ENCODE measurements at regions not wholly inside any gene's neighbourhood (a gene's known extent, or its start where the extent isn't known, plus 50 kb on each side); places are given as distances from the start of the nearest gene placed in this dataset.
"Not testable (repeated sequence)": the region's sequence is repeated elsewhere in the genome, so short reads cannot be mapped to it uniquely, and the experiment has no call there.

DNA sequence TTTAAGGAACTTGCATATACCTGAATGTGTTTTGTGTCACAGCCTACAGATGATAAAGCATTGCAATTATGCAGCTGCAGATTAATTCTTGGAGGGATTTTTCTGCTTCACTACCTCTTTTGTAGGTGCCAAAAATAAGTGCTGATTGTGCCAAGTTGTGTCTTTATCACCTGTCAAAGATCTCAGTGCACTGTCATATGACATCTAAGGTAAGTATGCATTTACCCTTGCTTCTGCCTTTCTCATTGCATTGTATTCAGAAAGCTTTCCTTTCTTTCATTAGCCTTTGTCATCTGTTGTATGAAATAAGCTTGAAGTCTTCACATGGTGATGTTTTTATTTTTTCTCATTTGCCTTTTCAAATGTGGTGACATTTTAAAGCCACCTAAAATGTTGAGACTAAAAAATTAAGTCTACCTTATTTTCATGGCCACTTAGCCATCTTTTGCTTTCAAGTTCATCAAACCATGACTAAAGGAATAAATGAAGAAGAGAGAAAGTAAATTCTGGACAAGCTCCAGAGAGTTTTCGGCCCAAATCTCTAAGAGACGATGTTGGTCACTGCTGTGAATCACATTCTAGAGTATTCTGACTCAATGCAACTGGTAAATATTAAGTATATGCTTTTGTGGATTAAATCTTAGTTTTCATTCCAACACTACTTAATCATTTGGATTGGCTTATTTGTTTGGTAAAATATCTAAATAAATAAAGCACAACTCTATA lies 381.8 kb upstream of the EPHA3 start:
- Histone ChIP-seq H3K9ac (ENCODE audit: low read depth in 2 of 2, low read length in 2 of 2) (no peak overlapping the region), H3K27ac (no peak overlapping the region), H3K4me3 (no peak overlapping the region), H3K27me3 (no peaks in the 10 kb centered on the region), H3K4me1 (no peaks in the 10 kb centered on the region), H3K36me3 (no peaks in the 10 kb centered on the region), H3K9me3 (no peaks in the 10 kb centered on the region)
- intact Hi-C loops (cut with DNase I), result no loop called here
- DNase-seq, result no peak
- TF ChIP-seq, protein P1, sequence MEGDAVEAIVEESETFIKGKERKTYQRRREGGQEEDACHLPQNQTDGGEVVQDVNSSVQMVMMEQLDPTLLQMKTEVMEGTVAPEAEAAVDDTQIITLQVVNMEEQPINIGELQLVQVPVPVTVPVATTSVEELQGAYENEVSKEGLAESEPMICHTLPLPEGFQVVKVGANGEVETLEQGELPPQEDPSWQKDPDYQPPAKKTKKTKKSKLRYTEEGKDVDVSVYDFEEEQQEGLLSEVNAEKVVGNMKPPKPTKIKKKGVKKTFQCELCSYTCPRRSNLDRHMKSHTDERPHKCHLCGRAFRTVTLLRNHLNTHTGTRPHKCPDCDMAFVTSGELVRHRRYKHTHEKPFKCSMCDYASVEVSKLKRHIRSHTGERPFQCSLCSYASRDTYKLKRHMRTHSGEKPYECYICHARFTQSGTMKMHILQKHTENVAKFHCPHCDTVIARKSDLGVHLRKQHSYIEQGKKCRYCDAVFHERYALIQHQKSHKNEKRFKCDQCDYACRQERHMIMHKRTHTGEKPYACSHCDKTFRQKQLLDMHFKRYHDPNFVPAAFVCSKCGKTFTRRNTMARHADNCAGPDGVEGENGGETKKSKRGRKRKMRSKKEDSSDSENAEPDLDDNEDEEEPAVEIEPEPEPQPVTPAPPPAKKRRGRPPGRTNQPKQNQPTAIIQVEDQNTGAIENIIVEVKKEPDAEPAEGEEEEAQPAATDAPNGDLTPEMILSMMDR (IDR thresholded peaks at IDR 0.05), result no peak

DNA sequence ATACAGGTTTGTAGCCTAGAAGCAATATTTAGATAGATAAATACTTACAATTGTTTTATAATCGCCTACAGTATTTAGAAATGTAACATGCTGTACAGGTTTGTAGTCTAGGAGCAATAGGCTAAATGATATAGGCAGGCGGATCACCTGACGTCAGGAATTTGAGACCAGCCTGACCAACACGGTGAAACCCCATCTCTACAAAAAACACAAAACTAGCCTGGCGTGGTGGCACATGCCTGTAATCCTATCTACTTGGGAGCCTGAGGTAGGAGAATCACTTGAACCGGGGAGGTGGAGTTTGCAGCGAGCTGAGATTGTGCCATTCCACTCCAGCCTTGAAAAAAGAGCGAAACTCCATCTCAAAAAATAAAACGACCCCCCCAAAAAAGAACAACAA lies 375.2 kb upstream of the EPHA3 start:
- no peaks in the 10 kb centered on the region for H3K9me3 ChIP-seq
- no peak overlapping the region for H3K9ac ChIP-seq (ENCODE audit: low read depth in 2 of 2, low read length in 2 of 2)
- no peak overlapping the region for H3K27ac ChIP-seq
- TF ChIP-seq, protein P1 (IDR thresholded peaks at IDR 0.05), result no peak
- intact Hi-C loops (cut with DNase I), result no loop called here
- H3K4me3 ChIP-seq, result no peak overlapping the region
- H3K4me1 ChIP-seq, result no peaks in the 10 kb centered on the region
- no peak for DNase-seq
- no peaks in the 10 kb centered on the region for H3K36me3 ChIP-seq
- H3K27me3 ChIP-seq, result no peaks in the 10 kb centered on the region

DNA sequence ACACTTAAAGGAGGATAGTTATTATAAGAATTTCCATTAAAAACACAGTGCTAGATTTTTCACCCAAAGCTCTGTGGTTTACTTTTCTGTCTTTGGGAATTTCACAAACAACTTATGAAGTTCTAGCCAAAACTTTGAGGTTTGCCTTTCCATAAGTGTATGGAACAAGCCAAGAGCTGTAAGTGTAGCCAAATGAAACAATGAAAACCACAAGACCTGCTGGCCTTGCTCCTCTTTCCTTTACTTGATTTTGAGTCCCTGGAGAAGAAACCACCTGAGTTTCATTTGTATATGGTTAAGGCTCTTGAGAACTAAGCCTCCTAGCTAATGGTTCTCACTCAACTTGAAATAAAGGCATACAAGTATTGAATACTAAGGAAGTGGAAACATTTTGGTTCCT lies 365.3 kb upstream of the EPHA3 start:
- H3K36me3 ChIP-seq, result no peaks in the 10 kb centered on the region
- H3K4me3 ChIP-seq, result no peak overlapping the region
- H3K27ac ChIP-seq, result no peak overlapping the region
- H3K27me3 ChIP-seq, result no peaks in the 10 kb centered on the region
- intact Hi-C loops (cut with DNase I), result no loop called here
- H3K9ac ChIP-seq (ENCODE audit: low read depth in 2 of 2, low read length in 2 of 2), result no peak overlapping the region
- TF ChIP-seq, protein P1 (IDR thresholded peaks at IDR 0.05), result no peak
- no peaks in the 10 kb centered on the region for H3K4me1 ChIP-seq
- no peak for DNase-seq
- H3K9me3 ChIP-seq, result no peaks in the 10 kb centered on the region

GRCh38 chr3:88742674-88743507 lies 364.5 kb upstream of the EPHA3 start:
- Histone ChIP-seq H3K27ac (no peak overlapping the region), H3K4me1 (no peaks in the 10 kb centered on the region), H3K36me3 (no peaks in the 10 kb centered on the region), H3K27me3 (no peaks in the 10 kb centered on the region), H3K4me3 (no peak overlapping the region), H3K9ac (ENCODE audit: low read depth in 2 of 2, low read length in 2 of 2) (no peak overlapping the region), H3K9me3 (no peaks in the 10 kb centered on the region)
- intact Hi-C loops (cut with DNase I), result no loop called here
- no peak for DNase-seq
- TF ChIP-seq, protein P1 (IDR thresholded peaks at IDR 0.05), result no peak

DNA sequence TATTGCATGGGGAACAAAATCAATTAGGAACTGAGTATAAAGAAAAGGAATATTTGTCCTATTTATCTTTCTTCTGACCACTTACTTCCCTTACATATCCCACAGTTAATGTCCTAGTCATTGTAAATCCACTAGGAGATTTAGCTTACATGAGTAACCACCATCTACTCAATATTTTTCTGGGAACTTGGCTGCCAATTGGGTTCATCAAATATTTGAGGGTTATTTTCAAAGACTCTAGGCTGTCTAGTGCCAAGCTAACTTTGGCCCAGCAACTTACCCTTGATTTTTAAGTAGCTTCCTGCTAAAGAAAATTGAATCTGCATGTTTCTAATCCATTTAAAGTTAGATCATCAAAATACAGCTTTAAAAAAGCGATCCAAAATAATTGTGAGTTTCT lies 362.5 kb upstream of the EPHA3 start:
- no peak for DNase-seq
- H3K36me3 ChIP-seq, result no peaks in the 10 kb centered on the region
- no peaks in the 10 kb centered on the region for H3K9me3 ChIP-seq
- H3K27me3 ChIP-seq, result no peaks in the 10 kb centered on the region
- H3K4me1 ChIP-seq, result no peaks in the 10 kb centered on the region
- intact Hi-C loops (cut with DNase I), result no loop called here
- H3K9ac ChIP-seq (ENCODE audit: low read depth in 2 of 2, low read length in 2 of 2), result no peak overlapping the region
- TF ChIP-seq, protein P1 (IDR thresholded peaks at IDR 0.05), result no peak
- no peak overlapping the region for H3K4me3 ChIP-seq
- no peak overlapping the region for H3K27ac ChIP-seq

GRCh38 chr3:88747145-88747544 lies 360.3 kb upstream of the EPHA3 start:
- H3K9ac ChIP-seq (ENCODE audit: low read depth in 2 of 2, low read length in 2 of 2); H3K36me3 ChIP-seq; H3K4me3 ChIP-seq; H3K9me3 ChIP-seq; H3K27ac ChIP-seq; H3K27me3 ChIP-seq; intact Hi-C loops (cut with DNase I); H3K4me1 ChIP-seq; DNase-seq: not testable (repeated sequence)
